ENCODE measurements at regions not wholly inside any gene's neighbourhood (a gene's known extent, or its start where the extent isn't known, plus 50 kb on each side); places are given as distances from the start of the nearest gene placed in this dataset.

- in situ Hi-C loops (cut with MboI; ENCODE audit: low pct_ligation_motif_present in 1 of 4, low pct_unique_long_range_greater_than_20kb in 1 of 4, low sequenced_read_pairs in 3 of 4) = no loop called here
- WGBS, 2 donors (ENCODE audit: low coverage in 1 of 2) = 85% methylated on average over 25 of the region's 25 CpGs; no CpG with 5 or more reads in 1 of the 2 donors
- intact Hi-C loops (cut with DNase I; ENCODE audit: low total_unique reads) = loop anchor here (10.0 kb wide), 1 partner anchor 1506 kb away; no protein-coding TSS in a partner anchor
Observed at GRCh38 chrX:66328950-66329596, 165.0 kb downstream of the HEPH start.

GRCh38 chrX:66360894-66361293, 196.8 kb downstream of the HEPH start:
- Histone ChIP-seq H3K27ac (no peak overlapping the region), H3K9me3 (no peaks in the 10 kb centered on the region), H3K27me3 (no peaks in the 10 kb centered on the region), H3K4me1 (no peaks in the 10 kb centered on the region), H3K36me3 (no peaks in the 10 kb centered on the region), H3K4me3 (no peak overlapping the region)
- in situ Hi-C loops (cut with MboI; ENCODE audit: low pct_ligation_motif_present in 1 of 4, low pct_unique_long_range_greater_than_20kb in 1 of 4, low sequenced_read_pairs in 3 of 4) (no loop called here), intact Hi-C loops (cut with DNase I; ENCODE audit: low total_unique reads) (no loop called here)
- 55 to 83% methylated on average over 2 to 3 of the region's 3 CpGs for WGBS, 2 donors (ENCODE audit: low coverage in 1 of 2)
- DNase-seq = no peak
- TF ChIP-seq POLR2AphosphoS5 (IDR thresholded peaks at IDR 0.05) (no peak), CTCF (IDR thresholded peaks at IDR 0.05) (no peak), POLR2A (IDR thresholded peaks at IDR 0.05) (no peak), EP300 (IDR thresholded peaks at IDR 0.05; ENCODE audit: low read depth) (no peak)

More at GRCh38 chrX:66328950-66329596, 165.0 kb downstream of the HEPH start:
- Histone ChIP-seq H3K9me3 (no peaks in the 10 kb centered on the region), H3K4me3 (no peak overlapping the region), H3K4me1 (no peaks in the 10 kb centered on the region), H3K36me3 (no peaks in the 10 kb centered on the region), H3K27ac (no peak overlapping the region), H3K27me3 (no peaks in the 10 kb centered on the region)
- no peak for DNase-seq
- TF ChIP-seq POLR2A (IDR thresholded peaks at IDR 0.05) = no peak
- TF ChIP-seq CTCF (IDR thresholded peaks at IDR 0.05) = no peak
- no peak for TF ChIP-seq EP300 (IDR thresholded peaks at IDR 0.05; ENCODE audit: low read depth)
- no peak for TF ChIP-seq POLR2AphosphoS5 (IDR thresholded peaks at IDR 0.05)

DNA sequence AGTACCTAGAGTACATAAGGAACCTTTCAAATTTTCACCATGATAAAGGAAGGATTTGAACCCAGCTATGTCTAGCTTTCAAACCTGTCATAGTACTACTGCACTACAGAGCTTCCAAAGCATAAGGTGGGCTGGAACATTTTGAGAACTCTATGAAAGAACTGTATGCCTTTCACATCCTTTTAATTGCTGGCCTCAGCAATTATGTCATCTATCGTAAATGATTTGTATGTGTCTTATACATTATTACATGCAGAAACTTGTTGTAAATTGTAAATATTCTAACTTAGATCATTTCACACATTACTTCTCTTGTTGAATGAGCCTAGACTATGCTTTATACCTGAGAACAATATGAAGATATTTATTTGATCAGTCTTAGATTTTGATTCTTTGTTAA, 220.7 kb downstream of the HEPH start:
- Histone ChIP-seq H3K27me3 (no peaks in the 10 kb centered on the region), H3K4me3 (no peak overlapping the region), H3K36me3 (no peaks in the 10 kb centered on the region), H3K4me1 (no peaks in the 10 kb centered on the region), H3K27ac (no peak overlapping the region), H3K9me3 (no peaks in the 10 kb centered on the region)
- TF ChIP-seq EP300 (IDR thresholded peaks at IDR 0.05; ENCODE audit: low read depth) = no peak
- TF ChIP-seq POLR2AphosphoS5 (IDR thresholded peaks at IDR 0.05) = no peak
- no peak for TF ChIP-seq POLR2A (IDR thresholded peaks at IDR 0.05)
- TF ChIP-seq CTCF (IDR thresholded peaks at IDR 0.05) = no peak
- 86 to 92% methylated on average over 1 of the region's 1 CpG for WGBS, 2 donors (ENCODE audit: low coverage in 1 of 2)
- intact Hi-C loops (cut with DNase I; ENCODE audit: low total_unique reads) = no loop called here
- no peak for DNase-seq
- in situ Hi-C loops (cut with MboI; ENCODE audit: low pct_ligation_motif_present in 1 of 4, low pct_unique_long_range_greater_than_20kb in 1 of 4, low sequenced_read_pairs in 3 of 4) = no loop called here

- intact Hi-C loops (cut with DNase I; ENCODE audit: low total_unique reads) = loop anchor here (10.0 kb wide), 1 partner anchor 64 kb away; no protein-coding TSS in a partner anchor
- Histone ChIP-seq H3K4me1 (no peaks in the 10 kb centered on the region), H3K27me3 (no peaks in the 10 kb centered on the region), H3K4me3 (no peak overlapping the region), H3K36me3 (no peaks in the 10 kb centered on the region), H3K9me3 (no peaks in the 10 kb centered on the region), H3K27ac (no peak overlapping the region)
- DNase-seq = no peak
- WGBS, 2 donors (ENCODE audit: low coverage in 1 of 2) = 69% methylated on average over 1 of the region's 1 CpG; no CpG with 5 or more reads in 1 of the 2 donors
- in situ Hi-C loops (cut with MboI; ENCODE audit: low pct_ligation_motif_present in 1 of 4, low pct_unique_long_range_greater_than_20kb in 1 of 4, low sequenced_read_pairs in 3 of 4) = no loop called here
- no peak for TF ChIP-seq CTCF (IDR thresholded peaks at IDR 0.05)
Observed at GRCh38 chrX:66399273-66399672, 235.2 kb downstream of the HEPH start.

Data from transverse colon (tissue), 4 donors.